ENCODE measurements at regions not wholly inside any gene's neighbourhood (a gene's known extent, or its start where the extent isn't known, plus 50 kb on each side); places are given as distances from the start of the nearest gene placed in this dataset.

GRCh38 chr1:172781513-172782140, 122.7 kb downstream of the FASLG start:
- Histone ChIP-seq H3K27me3 (ENCODE audit: insufficient read depth, poor library complexity, severe bottlenecking) (no peaks in the 10 kb centered on the region), H3K27ac (replicated peaks) (no peak overlapping the region), H3K4me3 (replicated peaks; ENCODE audit: insufficient read depth, low read length) (no peak overlapping the region)
- TF ChIP-seq REST (IDR thresholded peaks at IDR 0.05; ENCODE audit: insufficient replicate concordance, low read depth) (no peak), POLR2AphosphoS5 (IDR thresholded peaks at IDR 0.05; ENCODE audit: low read depth) (no peak)
- no peak for DNase-seq (ENCODE audit: low read depth in 1 of 2, low spot score in 1 of 2)

- Histone ChIP-seq H3K27ac (replicated peaks) (no peak overlapping the region), H3K4me3 (replicated peaks; ENCODE audit: insufficient read depth, low read length) (no peak overlapping the region), H3K27me3 (ENCODE audit: insufficient read depth, poor library complexity, severe bottlenecking) (no peaks in the 10 kb centered on the region)
- TF ChIP-seq GABPA (IDR thresholded peaks at IDR 0.05; ENCODE audit: low read depth) (no peak), REST (IDR thresholded peaks at IDR 0.05; ENCODE audit: insufficient replicate concordance, low read depth) (no peak), POLR2AphosphoS5 (IDR thresholded peaks at IDR 0.05; ENCODE audit: low read depth) (no peak), SPI1 (IDR thresholded peaks at IDR 0.05; ENCODE audit: borderline replicate concordance, low read depth) (no peak), CTCF (IDR thresholded peaks at IDR 0.05; ENCODE audit: insufficient read depth, low read length) (no peak)
- DNase-seq (ENCODE audit: low read depth in 1 of 2, low spot score in 1 of 2): no peak
These were observed 130.9 kb downstream of the FASLG start for GRCh38 chr1:172789840-172790239.

GRCh38 chr1:172790245-172790644, 131.3 kb downstream of the FASLG start:
- H3K27me3 ChIP-seq (ENCODE audit: insufficient read depth, poor library complexity, severe bottlenecking): no peaks in the 10 kb centered on the region
- no peak for DNase-seq (ENCODE audit: low read depth in 1 of 2, low spot score in 1 of 2)
- no peak overlapping the region for H3K4me3 ChIP-seq (replicated peaks; ENCODE audit: insufficient read depth, low read length)
- no peak overlapping the region for H3K27ac ChIP-seq (replicated peaks)
- TF ChIP-seq REST (IDR thresholded peaks at IDR 0.05; ENCODE audit: insufficient replicate concordance, low read depth) (no peak), CTCF (IDR thresholded peaks at IDR 0.05; ENCODE audit: insufficient read depth, low read length) (no peak), POLR2AphosphoS5 (IDR thresholded peaks at IDR 0.05; ENCODE audit: low read depth) (no peak), SPI1 (IDR thresholded peaks at IDR 0.05; ENCODE audit: borderline replicate concordance, low read depth) (no peak), GABPA (IDR thresholded peaks at IDR 0.05; ENCODE audit: low read depth) (no peak)
